ENCODE measurements at regions not wholly inside any gene's neighbourhood (a gene's known extent, or its start where the extent isn't known, plus 50 kb on each side); places are given as distances from the start of the nearest gene placed in this dataset.

DNA sequence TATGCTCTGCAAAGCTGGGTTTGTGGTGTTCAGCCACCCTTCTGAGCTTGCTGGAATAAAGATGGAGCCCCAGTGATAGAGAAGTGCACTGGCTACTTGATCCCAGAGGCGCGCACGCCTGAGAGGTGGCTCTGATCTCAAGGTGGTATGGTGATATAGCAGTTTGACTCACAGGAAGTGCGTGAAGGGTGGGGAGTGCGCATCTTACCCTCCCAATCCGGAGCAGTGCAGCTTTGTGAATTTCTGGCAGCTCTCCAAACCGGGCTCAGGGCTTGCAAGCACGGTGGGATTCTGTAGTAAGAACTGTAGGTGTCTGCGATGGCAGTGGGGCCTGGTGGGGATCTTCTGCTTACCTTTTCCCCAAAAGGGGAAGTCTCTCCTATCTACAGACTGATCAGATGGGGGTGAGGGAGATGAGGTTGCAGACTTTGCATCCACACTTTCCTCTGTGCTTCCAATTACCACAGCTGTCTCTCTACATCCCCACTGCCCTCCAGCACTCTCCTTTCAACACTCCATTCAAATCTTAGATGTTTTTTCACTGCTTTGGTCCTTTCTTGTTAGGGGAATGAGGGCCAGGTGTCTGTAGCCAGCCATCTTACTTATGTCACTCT lies 197.4 kb upstream of the SLC38A2 start:
- TF ChIP-seq POLR2A (IDR thresholded peaks at IDR 0.05; ENCODE audit: low read depth, low read length) (no peak), POLR2AphosphoS5 (IDR thresholded peaks at IDR 0.05; ENCODE audit: low read depth, low read length) (no peak), TAF1 (IDR thresholded peaks at IDR 0.05; ENCODE audit: borderline replicate concordance, low read depth, low read length) (no peak)

Data from GM12892 (cell line).